ENCODE measurements at regions not wholly inside any gene's neighbourhood (a gene's known extent, or its start where the extent isn't known, plus 50 kb on each side); places are given as distances from the start of the nearest gene placed in this dataset.

GRCh38 chr2:241958818-241959545 is 89.5 kb downstream of the RTP5 start:
- Mint-ChIP-seq H3K9me3 (no peaks in the 10 kb centered on the region), H3K27me3 (ENCODE audit: low read depth, poor library complexity) (peaks cover 13% of the 10 kb centered on the region)
- no peak for DNase-seq

DNA sequence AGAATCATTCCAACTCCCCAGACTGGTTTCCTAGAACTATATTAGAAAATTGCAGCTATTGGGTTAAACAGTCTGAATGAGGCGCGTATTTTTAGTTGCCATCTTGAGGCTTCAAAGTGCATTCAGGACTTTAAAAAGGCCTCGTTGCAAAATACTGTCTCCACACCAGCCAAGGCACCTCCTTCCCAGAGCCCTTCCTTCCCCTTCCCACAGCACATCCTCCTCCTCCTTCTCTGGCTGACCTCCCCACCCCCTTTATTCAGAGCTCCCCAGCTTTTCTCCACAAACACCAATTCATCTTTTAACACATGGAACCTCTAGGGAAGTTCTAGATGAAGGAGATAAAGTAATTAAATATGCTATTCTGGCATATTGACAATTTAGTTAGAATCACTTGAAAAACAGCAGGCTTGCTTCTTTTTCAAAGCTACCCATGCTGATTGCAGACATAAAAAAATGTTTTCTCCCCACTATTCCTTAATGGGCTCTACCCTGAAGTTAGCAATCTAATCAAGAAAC is 90.3 kb downstream of the RTP5 start:
- DNase-seq: no peak
- Mint-ChIP-seq H3K36me3 (ENCODE audit: low read depth) (no peaks in the 10 kb centered on the region), H3K4me3 (no peak overlapping the region), H3K9me3 (no peaks in the 10 kb centered on the region), H3K27ac (no peak overlapping the region), H3K27me3 (ENCODE audit: low read depth, poor library complexity) (peaks cover 9% of the 10 kb centered on the region), H3K4me1 (peaks cover 4% of the 10 kb centered on the region)
- TF ChIP-seq CTCF (IDR thresholded peaks at IDR 0.05): no peak

More at GRCh38 chr2:241958818-241959545, 89.5 kb downstream of the RTP5 start:
- H3K4me1 Mint-ChIP-seq: peaks cover 4% of the 10 kb centered on the region
- no peak for TF ChIP-seq CTCF (IDR thresholded peaks at IDR 0.05)
- no peak overlapping the region for H3K27ac Mint-ChIP-seq
- no peaks in the 10 kb centered on the region for H3K36me3 Mint-ChIP-seq (ENCODE audit: low read depth)
- H3K4me3 Mint-ChIP-seq: no peak overlapping the region

GRCh38 chr2:241961454-241961853 is 91.9 kb downstream of the RTP5 start:
- no peak overlapping the region for H3K27ac Mint-ChIP-seq

DNA sequence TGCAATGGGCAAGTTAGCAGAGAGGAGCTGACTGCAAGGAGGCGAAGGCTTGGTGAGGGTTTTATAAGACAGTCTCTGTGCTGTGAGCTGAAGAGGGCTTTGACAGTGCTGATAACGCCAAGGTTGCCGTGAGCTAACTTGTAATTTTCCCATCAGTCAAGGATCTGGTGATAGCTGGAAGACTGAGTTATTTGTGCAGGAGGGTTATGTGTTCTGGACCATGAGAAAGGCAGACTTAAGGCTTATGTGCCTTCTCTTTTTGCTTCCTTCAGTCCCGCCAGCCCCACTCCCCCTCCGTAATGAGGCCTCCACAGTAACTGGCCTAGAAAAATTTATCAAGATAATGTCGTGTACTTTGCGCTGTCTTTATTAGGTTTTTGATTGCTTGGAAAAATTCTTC is 94.6 kb downstream of the RTP5 start:
- TF ChIP-seq CTCF (IDR thresholded peaks at IDR 0.05): no peak
- H3K36me3 Mint-ChIP-seq (ENCODE audit: low read depth): no peaks in the 10 kb centered on the region
- H3K27ac Mint-ChIP-seq: no peak overlapping the region
- H3K4me1 Mint-ChIP-seq: peaks cover 19% of the 10 kb centered on the region
- DNase-seq: no peak
- H3K27me3 Mint-ChIP-seq (ENCODE audit: low read depth, poor library complexity): peaks cover 9% of the 10 kb centered on the region
- no peak overlapping the region for H3K4me3 Mint-ChIP-seq
- no peaks in the 10 kb centered on the region for H3K9me3 Mint-ChIP-seq

More at GRCh38 chr2:241961454-241961853, 91.9 kb downstream of the RTP5 start:
- Mint-ChIP-seq H3K4me3 (no peak overlapping the region), H3K4me1 (peaks cover 10% of the 10 kb centered on the region), H3K9me3 (no peaks in the 10 kb centered on the region), H3K36me3 (ENCODE audit: low read depth) (no peaks in the 10 kb centered on the region), H3K27me3 (ENCODE audit: low read depth, poor library complexity) (peaks cover 9% of the 10 kb centered on the region)
- DNase-seq: no peak
- no peak for TF ChIP-seq CTCF (IDR thresholded peaks at IDR 0.05)

- H3K27ac Mint-ChIP-seq: peak overlapping the region; percentile 38
- H3K4me3 Mint-ChIP-seq: no peak overlapping the region
- H3K27me3 Mint-ChIP-seq (ENCODE audit: low read depth, poor library complexity): peaks cover 8% of the 10 kb centered on the region
Observed at GRCh38 chr2:241965931-241966412, 96.4 kb downstream of the RTP5 start.

More at GRCh38 chr2:241965931-241966412, 96.4 kb downstream of the RTP5 start:
- H3K36me3 Mint-ChIP-seq (ENCODE audit: low read depth): peaks cover 2% of the 10 kb centered on the region
- peaks cover 19% of the 10 kb centered on the region for H3K4me1 Mint-ChIP-seq
- DNase-seq: no peak
- H3K9me3 Mint-ChIP-seq: no peaks in the 10 kb centered on the region
- no peak for TF ChIP-seq CTCF (IDR thresholded peaks at IDR 0.05)

All from nephron progenitor cell (in vitro differentiated cells).